Mesendoderm (in vitro differentiated cells): ENCODE measurements at regions not wholly inside any gene's neighbourhood (a gene's known extent, or its start where the extent isn't known, plus 50 kb on each side); places are given as distances from the start of the nearest gene placed in this dataset.
"Not testable (repeated sequence)": the region's sequence is repeated elsewhere in the genome, so short reads cannot be mapped to it uniquely, and the experiment has no call there.

Experiments used
- DNase-seq: peaks from one replicate; pipeline ENCODE4 v3.0.0; 2013
- H2AK5ac ChIP-seq: 2 replicates; pipeline ENCODE4 v1.6.1; 2013; ENCODE audit warnings: low read length, inconsistent platforms
- H2BK120ac ChIP-seq: 2 replicates; pipeline ENCODE4 v1.6.1; 2013; ENCODE audit warnings: low read depth, mild to moderate bottlenecking, low read length, moderate library complexity, mixed read lengths
- H2BK15ac ChIP-seq: replicated peaks from 2 replicates; pipeline ENCODE4 v1.6.1; 2013; ENCODE audit warnings: low read depth, mild to moderate bottlenecking, moderate library complexity
- H2BK5ac ChIP-seq: 2 replicates; pipeline ENCODE4 v1.6.1; 2013; ENCODE audit warnings: low read length, inconsistent platforms
- H3K18ac ChIP-seq: 2 replicates; pipeline ENCODE4 v1.6.1; 2013; ENCODE audit warnings: mild to moderate bottlenecking, low read length, mixed read lengths
- H3K23ac ChIP-seq: one replicate; pipeline ENCODE4 v1.6.1; 2013; ENCODE audit warnings: low read length
- H3K27ac ChIP-seq: 2 replicates; pipeline ENCODE4 v1.5.1; 2013; ENCODE audit warnings: low read depth, mild to moderate bottlenecking, inconsistent platforms, low read length, moderate library complexity
- H3K27me3 ChIP-seq: 2 replicates; pipeline ENCODE4 v1.6.1; 2013; ENCODE audit warnings: low read length, control low read depth, mild to moderate bottlenecking, inconsistent platforms; ENCODE audit not compliant: insufficient read depth, poor library complexity
- H3K36me3 ChIP-seq: 2 replicates; pipeline ENCODE4 v1.6.1; 2013; ENCODE audit warnings: low read length, inconsistent platforms; ENCODE audit not compliant: control insufficient read depth, insufficient read depth
- H3K4ac ChIP-seq: one replicate; pipeline ENCODE4 v1.6.1; 2013; ENCODE audit warnings: low read depth, mild to moderate bottlenecking, low read length, moderate library complexity
- H3K4me1 ChIP-seq: 2 replicates; pipeline ENCODE4 v1.6.1; 2013; ENCODE audit warnings: low read depth, low read length, inconsistent platforms; ENCODE audit not compliant: control insufficient read depth
- H3K4me2 ChIP-seq: 2 replicates; pipeline ENCODE4 v1.6.1; 2013; ENCODE audit warnings: low read length
- H3K4me3 ChIP-seq: 2 replicates; pipeline ENCODE4 v1.5.1; 2013; ENCODE audit warnings: mild to moderate bottlenecking, low read length
- H3K56ac ChIP-seq: one replicate; pipeline ENCODE4 v1.6.1; 2013; ENCODE audit warnings: low read length
- H3K79me1 ChIP-seq: 2 replicates; pipeline ENCODE4 v1.6.1; 2013; ENCODE audit warnings: low read length, inconsistent platforms
- H3K79me2 ChIP-seq: 2 replicates; pipeline ENCODE4 v1.6.1; 2013; ENCODE audit warnings: mild to moderate bottlenecking, low read length; ENCODE audit not compliant: control insufficient read depth, insufficient read depth
- H3K9ac ChIP-seq: 2 replicates; pipeline ENCODE4 v1.6.1; 2013; ENCODE audit warnings: low read length, inconsistent platforms
- H4K5ac ChIP-seq: one replicate; pipeline ENCODE4 v1.6.1; 2013; ENCODE audit warnings: low read length
- H4K8ac ChIP-seq: one replicate; pipeline ENCODE4 v1.6.1; 2013; ENCODE audit warnings: low read depth, mild to moderate bottlenecking, control low read depth, low read length, moderate library complexity
- WGBS: extraction: QIAGEN DNeasy Blood & Tissue Kit; methylation state at CpG from one replicate; pipeline ENCODE4 v1.1.7; 2013; ENCODE audit warnings: low lambda C conversion rate, missing lambda C conversion rate; ENCODE audit not compliant: insufficient coverage; ENCODE audit errors: extremely low coverage; 5-methylcytosine and 5-hydroxymethylcytosine counted together

GRCh38 chr13:18258801-18259419 lies 922.7 kb downstream of the TUBA3C start:
- H3K23ac ChIP-seq, H3K4ac ChIP-seq, H3K27me3 ChIP-seq, H3K79me1 ChIP-seq, H2BK5ac ChIP-seq, H2BK120ac ChIP-seq, H2BK15ac ChIP-seq, H3K9ac ChIP-seq, H3K4me1 ChIP-seq, H3K36me3 ChIP-seq, H3K18ac ChIP-seq, H4K8ac ChIP-seq, H3K4me2 ChIP-seq, H3K27ac ChIP-seq, H3K56ac ChIP-seq, H3K79me2 ChIP-seq, H2AK5ac ChIP-seq, H3K4me3 ChIP-seq, H4K5ac ChIP-seq, DNase-seq: not testable (repeated sequence)
- no CpG with 5 or more reads among the region's 25 CpGs for WGBS

GRCh38 chr13:18257686-18258085 lies 923.9 kb downstream of the TUBA3C start:
- not testable (repeated sequence) for H3K4me1 ChIP-seq, H2BK5ac ChIP-seq, H3K79me1 ChIP-seq, H3K4me3 ChIP-seq, H2BK15ac ChIP-seq, H3K27me3 ChIP-seq, DNase-seq, H2BK120ac ChIP-seq, H3K23ac ChIP-seq, H3K36me3 ChIP-seq, H3K9ac ChIP-seq, H3K56ac ChIP-seq, H3K79me2 ChIP-seq, H4K5ac ChIP-seq, H4K8ac ChIP-seq, H3K18ac ChIP-seq, H3K4me2 ChIP-seq, H3K27ac ChIP-seq, H3K4ac ChIP-seq, H2AK5ac ChIP-seq
- whole genome bisulfite sequencing: no CpG with 5 or more reads among the region's 9 CpGs

- not testable (repeated sequence) for H3K4me3 ChIP-seq, H3K36me3 ChIP-seq, H3K79me1 ChIP-seq, H2AK5ac ChIP-seq, H3K27me3 ChIP-seq, H2BK15ac ChIP-seq, H2BK120ac ChIP-seq, H3K4me2 ChIP-seq, H3K18ac ChIP-seq, H4K8ac ChIP-seq, H3K4ac ChIP-seq, H2BK5ac ChIP-seq, H3K79me2 ChIP-seq, H4K5ac ChIP-seq, DNase-seq, H3K23ac ChIP-seq, H3K56ac ChIP-seq, H3K27ac ChIP-seq, H3K9ac ChIP-seq, H3K4me1 ChIP-seq
- no CpG with 5 or more reads among the region's 12 CpGs for WGBS
Measured at GRCh38 chr13:18252848-18253247, 928.8 kb downstream of the TUBA3C start.

GRCh38 chr13:18248533-18249240 lies 932.9 kb downstream of the TUBA3C start:
- H3K36me3 ChIP-seq, H3K79me1 ChIP-seq, H3K27ac ChIP-seq, H3K4me3 ChIP-seq, H3K79me2 ChIP-seq, H4K8ac ChIP-seq, H3K23ac ChIP-seq, H2BK120ac ChIP-seq, DNase-seq, H3K18ac ChIP-seq, H3K4ac ChIP-seq, H2BK15ac ChIP-seq, H3K56ac ChIP-seq, H3K4me2 ChIP-seq, H2BK5ac ChIP-seq, H4K5ac ChIP-seq, H2AK5ac ChIP-seq, H3K4me1 ChIP-seq, H3K27me3 ChIP-seq, H3K9ac ChIP-seq: not testable (repeated sequence)
- 100% methylated on average over 2 of the region's 12 CpGs for WGBS

- not testable (repeated sequence) for H3K79me2 ChIP-seq, H3K4ac ChIP-seq, H3K27ac ChIP-seq, H3K9ac ChIP-seq, H3K27me3 ChIP-seq, H2BK5ac ChIP-seq, H2BK120ac ChIP-seq, H4K5ac ChIP-seq, H3K79me1 ChIP-seq, H3K18ac ChIP-seq, H3K36me3 ChIP-seq, H2AK5ac ChIP-seq, H3K23ac ChIP-seq, H3K4me1 ChIP-seq, H2BK15ac ChIP-seq, H3K4me2 ChIP-seq, H4K8ac ChIP-seq, H3K56ac ChIP-seq, H3K4me3 ChIP-seq, DNase-seq
- WGBS: no CpG with 5 or more reads among the region's 3 CpGs
Measured at GRCh38 chr13:18240086-18240485, 941.5 kb downstream of the TUBA3C start.

- H3K4ac ChIP-seq, H3K79me1 ChIP-seq, H3K36me3 ChIP-seq, H3K4me3 ChIP-seq, H3K23ac ChIP-seq, H3K4me2 ChIP-seq, H3K18ac ChIP-seq, H3K27me3 ChIP-seq, H3K27ac ChIP-seq, DNase-seq, H2BK120ac ChIP-seq, H4K8ac ChIP-seq, H3K56ac ChIP-seq, H3K9ac ChIP-seq, H3K4me1 ChIP-seq, H2BK15ac ChIP-seq, H2BK5ac ChIP-seq, H4K5ac ChIP-seq, H3K79me2 ChIP-seq, H2AK5ac ChIP-seq: not testable (repeated sequence)
- no CpG with 5 or more reads among the region's 5 CpGs for WGBS
Measured at GRCh38 chr13:18238586-18238985, 943.0 kb downstream of the TUBA3C start.
